Activated naive CD4-positive, alpha-beta T cell treated with anti-CD3 and anti-CD28 coated beads, Interleukin-2, amount 10 ng/mL, durations not matched to agents 7 days and 5 days (primary cell): ENCODE measurements at regions not wholly inside any gene's neighbourhood (a gene's known extent, or its start where the extent isn't known, plus 50 kb on each side); places are given as distances from the start of the nearest gene placed in this dataset.

Source experiments
- CTCF ChIA-PET: fragments of 350-600 bp; sonication (Branson Sonifier 250); formaldehyde crosslinking; loops from one replicate; lab custom pipeline; 2021; ENCODE audit warnings: antibody characterized with exemption; lab: Charles Lee
- DNase-seq: peaks from one replicate; pipeline ENCODE4 v3.0.0-alpha.2; 2020
- H3K27ac Mint-ChIP-seq: one replicate; pipeline ENCODE4 v1.8.0; 2021; ENCODE audit warnings: mild to moderate bottlenecking, moderate library complexity, mixed read lengths
- H3K27me3 Mint-ChIP-seq: one replicate; pipeline ENCODE4 v1.8.0; 2021; ENCODE audit warnings: mild to moderate bottlenecking, mixed read lengths
- H3K36me3 Mint-ChIP-seq: one replicate; pipeline ENCODE4 v1.8.0; 2021; ENCODE audit warnings: mixed read lengths
- H3K4me1 Mint-ChIP-seq: one replicate; pipeline ENCODE4 v1.8.0; 2021; ENCODE audit warnings: mixed read lengths
- H3K4me3 Mint-ChIP-seq: one replicate; pipeline ENCODE4 v1.8.0; 2021; ENCODE audit warnings: mild to moderate bottlenecking, moderate library complexity, mixed read lengths
- H3K9me3 Mint-ChIP-seq: one replicate; pipeline ENCODE4 v1.8.0; 2021; ENCODE audit warnings: mixed read lengths

DNA sequence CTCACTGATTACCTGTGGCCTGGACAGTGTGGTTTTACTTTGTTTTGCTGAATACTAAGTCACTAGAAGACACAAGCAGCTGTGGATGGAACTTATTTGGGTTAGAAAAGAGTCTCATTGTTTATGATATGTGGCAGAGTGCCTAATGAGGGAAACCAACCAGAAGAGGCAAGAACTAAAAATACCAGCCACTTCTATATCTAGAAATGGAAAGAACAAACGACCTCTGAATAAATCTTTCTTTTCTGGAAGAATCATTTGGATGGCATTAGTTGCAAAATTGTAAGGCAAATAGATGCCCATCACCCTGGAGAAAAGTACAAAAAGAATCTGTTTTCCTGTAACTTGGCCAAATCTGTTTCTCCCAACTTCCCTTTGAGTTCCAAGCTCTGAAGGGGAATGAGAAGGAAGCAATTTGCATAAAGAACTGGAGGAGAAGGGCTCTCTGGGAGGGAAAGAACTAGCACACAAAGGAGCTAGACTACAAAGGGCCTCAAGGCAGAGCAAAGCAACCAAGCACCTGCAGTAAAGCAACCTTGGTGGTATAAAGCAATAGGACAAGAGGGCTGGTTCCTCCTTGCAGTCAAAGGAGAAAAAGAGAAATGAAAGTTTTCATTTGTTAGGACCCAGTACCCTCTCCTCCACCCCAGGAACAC, 455.4 kb downstream of the CAAP1 start:
- H3K36me3 Mint-ChIP-seq, result no peaks in the 10 kb centered on the region
- H3K27me3 Mint-ChIP-seq, result no peaks in the 10 kb centered on the region
- CTCF ChIA-PET, result no interaction called here
- DNase-seq, result no peak
- H3K4me1 Mint-ChIP-seq, result no peaks in the 10 kb centered on the region
- no peak overlapping the region for H3K4me3 Mint-ChIP-seq
- H3K9me3 Mint-ChIP-seq, result no peaks in the 10 kb centered on the region
- H3K27ac Mint-ChIP-seq, result no peak overlapping the region

- peaks cover 6% of the 10 kb centered on the region for H3K9me3 Mint-ChIP-seq
- H3K27me3 Mint-ChIP-seq, result no peaks in the 10 kb centered on the region
- no peak for DNase-seq
- no peak overlapping the region for H3K27ac Mint-ChIP-seq
- H3K4me3 Mint-ChIP-seq, result no peak overlapping the region
- no peaks in the 10 kb centered on the region for H3K36me3 Mint-ChIP-seq
- H3K4me1 Mint-ChIP-seq, result no peaks in the 10 kb centered on the region
- CTCF ChIA-PET, result no interaction called here
These were observed 466.0 kb downstream of the CAAP1 start for GRCh38 chr9:26426551-26427131.

DNA sequence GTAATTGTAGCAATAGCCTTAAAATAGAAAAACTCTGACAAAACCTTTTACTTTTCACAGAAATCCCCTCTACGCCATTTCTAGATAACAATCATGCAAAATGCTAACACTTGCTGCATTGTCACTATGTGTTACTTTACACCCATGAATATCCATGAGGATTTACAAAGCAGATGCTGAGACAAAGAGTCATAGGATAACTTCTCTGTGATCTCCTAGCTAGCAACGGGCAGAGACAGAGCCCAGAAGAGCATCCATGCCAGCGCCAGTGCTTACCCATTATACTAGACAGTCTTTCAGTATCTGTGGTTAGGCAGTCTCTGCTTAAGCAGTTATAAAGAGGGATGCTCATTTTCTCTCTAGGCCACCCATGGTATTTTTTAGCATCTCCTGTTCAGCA, 474.1 kb downstream of the CAAP1 start:
- no peaks in the 10 kb centered on the region for H3K36me3 Mint-ChIP-seq
- no peak for DNase-seq
- no peak overlapping the region for H3K27ac Mint-ChIP-seq
- CTCF ChIA-PET, result no interaction called here
- no peaks in the 10 kb centered on the region for H3K9me3 Mint-ChIP-seq
- no peaks in the 10 kb centered on the region for H3K4me1 Mint-ChIP-seq
- H3K27me3 Mint-ChIP-seq, result no peaks in the 10 kb centered on the region
- H3K4me3 Mint-ChIP-seq, result no peak overlapping the region

DNA sequence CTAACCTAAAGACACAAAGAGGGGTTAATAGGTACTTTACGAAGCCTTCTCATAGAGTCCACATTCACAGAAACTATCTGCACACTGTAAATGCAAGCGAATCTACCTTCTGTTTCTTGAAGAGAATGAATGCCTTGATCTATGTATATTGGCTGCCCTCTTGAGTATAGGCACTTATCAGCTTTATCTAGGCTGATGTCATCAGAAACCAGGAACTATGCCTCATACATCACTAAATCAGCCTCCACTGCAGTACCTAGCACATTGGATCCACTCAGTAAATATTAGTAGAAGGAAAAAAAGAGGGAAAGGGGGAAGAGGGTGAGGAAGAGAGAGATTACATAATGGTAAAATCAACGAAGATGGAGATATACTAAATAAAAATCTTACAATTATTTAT, 477.1 kb downstream of the CAAP1 start:
- DNase-seq, result no peak
- Mint-ChIP-seq H3K9me3 (no peaks in the 10 kb centered on the region), H3K27ac (no peak overlapping the region), H3K4me1 (no peaks in the 10 kb centered on the region), H3K36me3 (no peaks in the 10 kb centered on the region), H3K27me3 (no peaks in the 10 kb centered on the region), H3K4me3 (no peak overlapping the region)
- CTCF ChIA-PET, result no interaction called here

- Mint-ChIP-seq H3K9me3 (peaks cover 3% of the 10 kb centered on the region), H3K27ac (no peak overlapping the region), H3K4me1 (no peaks in the 10 kb centered on the region), H3K4me3 (no peak overlapping the region), H3K27me3 (no peaks in the 10 kb centered on the region), H3K36me3 (no peaks in the 10 kb centered on the region)
- DNase-seq, result no peak
- CTCF ChIA-PET, result no interaction called here
These were observed 479.0 kb downstream of the CAAP1 start for GRCh38 chr9:26413611-26414010.

GRCh38 chr9:26412446-26412845, 480.2 kb downstream of the CAAP1 start:
- Mint-ChIP-seq H3K27me3 (no peaks in the 10 kb centered on the region), H3K27ac (no peak overlapping the region), H3K36me3 (no peaks in the 10 kb centered on the region), H3K4me1 (no peaks in the 10 kb centered on the region), H3K4me3 (no peak overlapping the region), H3K9me3 (peaks cover 3% of the 10 kb centered on the region)
- no peak for DNase-seq
- CTCF ChIA-PET, result no interaction called here

- Mint-ChIP-seq H3K4me1 (no peaks in the 10 kb centered on the region), H3K36me3 (no peaks in the 10 kb centered on the region), H3K27me3 (no peaks in the 10 kb centered on the region), H3K9me3 (peaks cover 6% of the 10 kb centered on the region), H3K27ac (no peak overlapping the region), H3K4me3 (no peak overlapping the region)
- CTCF ChIA-PET, result no interaction called here
- DNase-seq, result no peak
These were observed 485.9 kb downstream of the CAAP1 start for GRCh38 chr9:26406676-26407075.

DNA sequence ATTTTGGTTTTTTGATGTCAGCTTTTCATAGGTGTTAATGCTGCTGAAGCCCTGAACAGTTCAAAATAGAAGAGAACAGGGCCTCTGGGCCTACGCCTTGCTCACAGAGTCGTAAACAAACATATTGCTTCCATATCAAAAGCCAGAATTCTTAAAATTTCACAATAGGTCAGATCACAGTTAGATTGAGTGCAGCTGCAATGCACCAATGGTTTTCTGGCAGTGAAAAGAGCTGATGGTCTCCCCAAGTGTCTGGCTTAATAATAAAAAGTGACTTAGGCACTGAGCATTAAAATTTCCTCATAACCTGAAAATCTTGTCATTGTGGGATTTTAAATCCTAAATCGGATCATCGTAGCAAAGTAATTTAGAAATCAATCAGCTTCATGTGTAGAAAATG, 493.0 kb downstream of the CAAP1 start:
- no peak overlapping the region for H3K4me3 Mint-ChIP-seq
- no peak overlapping the region for H3K27ac Mint-ChIP-seq
- H3K27me3 Mint-ChIP-seq, result no peaks in the 10 kb centered on the region
- no peak for DNase-seq
- no peaks in the 10 kb centered on the region for H3K4me1 Mint-ChIP-seq
- peaks cover 4% of the 10 kb centered on the region for H3K9me3 Mint-ChIP-seq
- no peaks in the 10 kb centered on the region for H3K36me3 Mint-ChIP-seq
- CTCF ChIA-PET, result no interaction called here

GRCh38 chr9:26394025-26394424, 498.6 kb downstream of the CAAP1 start:
- H3K27ac Mint-ChIP-seq, result no peak overlapping the region
- CTCF ChIA-PET, result no interaction called here

DNA sequence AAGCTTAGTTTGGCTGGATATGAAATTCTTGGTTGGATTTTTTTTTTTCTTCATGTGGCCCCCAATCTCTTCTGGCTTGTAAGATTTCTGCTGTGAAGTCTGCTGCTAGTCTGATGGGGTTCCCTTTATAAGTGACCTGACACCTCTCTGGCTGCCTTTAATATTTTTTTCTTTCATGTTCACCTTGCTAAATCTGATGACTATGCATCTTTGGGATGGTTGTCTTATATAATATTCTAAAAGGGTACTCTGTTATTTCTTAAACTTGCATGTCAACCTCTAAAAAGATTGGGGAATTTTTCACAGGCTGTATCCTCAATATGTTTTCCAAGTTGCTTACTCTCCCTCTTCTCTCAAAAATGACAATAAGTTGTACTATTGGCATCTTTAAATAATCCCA, 500.0 kb downstream of the CAAP1 start:
- Mint-ChIP-seq H3K4me1 (no peaks in the 10 kb centered on the region), H3K36me3 (no peaks in the 10 kb centered on the region), H3K27ac (no peak overlapping the region), H3K9me3 (peaks cover 21% of the 10 kb centered on the region), H3K4me3 (no peak overlapping the region), H3K27me3 (no peaks in the 10 kb centered on the region)
- CTCF ChIA-PET, result no interaction called here
- DNase-seq, result no peak

More at GRCh38 chr9:26394025-26394424, 498.6 kb downstream of the CAAP1 start:
- Mint-ChIP-seq H3K36me3 (no peaks in the 10 kb centered on the region), H3K4me1 (no peaks in the 10 kb centered on the region), H3K4me3 (no peak overlapping the region), H3K9me3 (peaks cover 19% of the 10 kb centered on the region), H3K27me3 (no peaks in the 10 kb centered on the region)
- no peak for DNase-seq

DNA sequence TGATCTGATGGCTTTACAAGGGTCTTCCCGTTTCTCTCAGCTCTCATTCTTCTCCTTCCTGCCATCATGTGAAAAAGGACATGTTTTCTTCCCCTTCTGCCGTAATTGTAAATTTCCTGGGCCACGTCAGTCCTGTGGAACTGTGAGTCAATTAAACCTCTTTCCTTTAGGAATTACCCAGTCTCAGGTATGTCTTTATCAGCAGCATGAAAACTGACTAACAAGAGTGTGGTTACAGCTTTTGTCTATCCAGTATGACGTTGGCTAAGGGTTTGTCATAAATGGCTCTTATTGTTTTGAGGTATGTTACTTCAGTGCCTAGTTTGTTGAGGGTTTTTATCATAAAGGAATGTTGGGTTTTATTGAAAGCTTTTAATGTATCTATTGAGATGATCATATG, 501.6 kb downstream of the CAAP1 start:
- H3K27me3 Mint-ChIP-seq, result no peaks in the 10 kb centered on the region
- no peaks in the 10 kb centered on the region for H3K4me1 Mint-ChIP-seq
- peaks cover 21% of the 10 kb centered on the region for H3K9me3 Mint-ChIP-seq
- no peak overlapping the region for H3K4me3 Mint-ChIP-seq
- CTCF ChIA-PET, result no interaction called here
- H3K27ac Mint-ChIP-seq, result no peak overlapping the region
- no peaks in the 10 kb centered on the region for H3K36me3 Mint-ChIP-seq
- no peak for DNase-seq

- CTCF ChIA-PET, result no interaction called here
- Mint-ChIP-seq H3K36me3 (no peaks in the 10 kb centered on the region), H3K9me3 (peaks cover 8% of the 10 kb centered on the region), H3K27ac (no peak overlapping the region), H3K27me3 (no peaks in the 10 kb centered on the region), H3K4me1 (no peaks in the 10 kb centered on the region), H3K4me3 (no peak overlapping the region)
- no peak for DNase-seq
These were observed 517.2 kb downstream of the CAAP1 start for GRCh38 chr9:26375448-26375847.

DNA sequence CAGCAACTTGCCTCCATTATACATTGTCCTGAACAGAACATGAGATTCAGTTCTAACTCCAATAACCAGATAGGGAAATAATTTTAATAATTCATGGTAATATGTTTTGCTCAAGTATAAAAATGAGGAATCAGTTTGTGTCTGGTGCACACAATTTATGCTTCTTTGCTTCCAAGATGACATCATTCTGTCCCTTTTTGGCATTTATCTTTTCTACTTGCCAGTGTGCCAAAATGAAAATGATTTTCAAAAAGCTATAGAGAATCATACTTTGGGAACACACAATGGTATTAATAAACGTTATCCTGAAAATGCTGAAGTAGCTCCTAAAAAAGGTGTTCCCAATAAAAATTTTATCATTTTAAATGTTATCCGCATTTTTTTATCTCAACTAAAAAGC, 519.0 kb downstream of the CAAP1 start:
- no peak for DNase-seq
- H3K27me3 Mint-ChIP-seq, result no peaks in the 10 kb centered on the region
- no peak overlapping the region for H3K4me3 Mint-ChIP-seq
- CTCF ChIA-PET, result no interaction called here
- H3K4me1 Mint-ChIP-seq, result no peaks in the 10 kb centered on the region
- peaks cover 6% of the 10 kb centered on the region for H3K9me3 Mint-ChIP-seq
- no peak overlapping the region for H3K27ac Mint-ChIP-seq
- no peaks in the 10 kb centered on the region for H3K36me3 Mint-ChIP-seq

DNA sequence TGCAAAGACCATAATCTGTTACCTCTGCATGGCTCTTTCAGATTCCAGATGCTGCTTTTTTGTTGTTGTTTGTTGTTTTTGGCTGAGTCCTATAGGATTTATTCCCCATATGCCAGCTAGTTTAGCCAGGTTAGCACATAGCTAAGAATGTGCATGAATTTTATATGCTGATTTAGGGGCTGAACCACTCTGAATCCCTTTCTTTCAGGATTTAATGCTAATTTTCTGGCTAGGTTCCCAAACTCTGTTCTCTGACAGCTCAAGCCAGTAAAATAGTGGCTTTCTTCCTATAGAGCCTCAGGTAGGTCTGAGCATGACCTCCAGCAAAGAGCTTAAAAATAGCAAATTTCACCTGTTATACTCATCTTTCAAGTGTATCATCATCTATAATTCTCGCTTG, 521.4 kb downstream of the CAAP1 start:
- H3K27ac Mint-ChIP-seq, result no peak overlapping the region
- DNase-seq, result no peak
- H3K36me3 Mint-ChIP-seq, result no peaks in the 10 kb centered on the region
- CTCF ChIA-PET, result no interaction called here
- H3K4me1 Mint-ChIP-seq, result no peaks in the 10 kb centered on the region
- no peaks in the 10 kb centered on the region for H3K27me3 Mint-ChIP-seq
- peaks cover 2% of the 10 kb centered on the region for H3K9me3 Mint-ChIP-seq
- H3K4me3 Mint-ChIP-seq, result no peak overlapping the region

DNA sequence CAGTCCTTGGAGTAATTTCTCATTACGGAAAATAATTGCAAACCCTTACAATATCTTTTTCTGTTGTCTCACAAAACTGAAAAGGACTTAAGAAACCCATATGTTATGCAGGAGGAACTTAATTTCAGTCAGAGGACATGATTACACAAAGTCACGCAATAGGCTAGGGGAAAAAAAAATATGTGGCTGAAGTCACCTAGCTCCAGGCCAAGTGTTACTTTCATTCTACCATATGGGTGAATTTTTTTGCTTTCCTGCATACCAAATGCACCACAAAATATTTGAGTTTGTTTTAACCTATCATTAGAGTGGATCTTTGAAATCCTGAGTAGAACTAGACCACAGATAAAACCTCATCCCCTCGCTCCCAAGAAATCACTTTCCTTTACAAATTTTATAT, 523.5 kb downstream of the CAAP1 start:
- Mint-ChIP-seq H3K27me3 (no peaks in the 10 kb centered on the region), H3K9me3 (peaks cover 3% of the 10 kb centered on the region)

More for the DNA sequence above, 523.5 kb downstream of the CAAP1 start:
- Mint-ChIP-seq H3K36me3 (no peaks in the 10 kb centered on the region), H3K27ac (no peak overlapping the region), H3K4me1 (no peaks in the 10 kb centered on the region), H3K4me3 (no peak overlapping the region)
- CTCF ChIA-PET, result no interaction called here
- DNase-seq, result no peak
